K562 (cell line): ENCODE measurements at regions not wholly inside any gene's neighbourhood (a gene's known extent, or its start where the extent isn't known, plus 50 kb on each side); places are given as distances from the start of the nearest gene placed in this dataset.

Experiments used
- ATAC-seq: fragments of 200-7000 bp; cut with Tn5 transposase; 3 replicates; pipeline ENCODE4 v1.9.1; 2020; ENCODE audit warnings: moderate library complexity
- BruUV-seq: library from RNA; stranded (reverse); fragments of 400-500 nt; replicated peaks from 2 replicates; lab custom pipeline; 2021; lab: Mats Ljungman, UMichigan
- CTCF ChIA-PET: fragments of 300-600 bp; formaldehyde crosslinking; extraction: SDS; loops from one replicate; lab custom pipeline; 2021; ENCODE audit warnings: low intra/inter-chr PET ratio; lab: Yijun Ruan, JAX
- POLR2A ChIA-PET: fragments of 300-600, 350-650 bp; sonication (Branson Sonifier 250); formaldehyde crosslinking; extraction: SDS; loops from one replicate; lab custom pipeline; 2021; ENCODE audit warnings: antibody characterized with exemption, inconsistent platforms; lab: Yijun Ruan, JAX
- DNase-seq, 4 experiments: peaks; one replicate each; pipeline versions ENCODE4 v3.0.0 to v3.0.0-alpha.2; 2011 to 2018; ENCODE audit warnings: low spot score in 3 of 4, mixed read lengths in 3 of 4; ENCODE audit errors: extremely low read depth in 1 of 4
- FAIRE-seq: peaks from 2 replicates; lab custom pipeline; 2011; peaks lifted over from hg19 to GRCh38; lab: Jason Lieb, UNC
- H2AFZ ChIP-seq: 2 replicates; pipeline ENCODE4 v1.6.0; 2011; ENCODE audit warnings: low read depth, low read length, control low read depth, inconsistent platforms
- H3K27ac ChIP-seq: fragments of 200-600 bp; 3 replicates; pipeline ENCODE4 v1.8.0; 2011; ENCODE audit warnings: low read depth, mild to moderate bottlenecking, control low read depth, inconsistent platforms, low read length, moderate library complexity, mixed read lengths; ENCODE audit errors: extremely low read depth
- H3K27me3 ChIP-seq, 2 experiments: fragments of 300-600 bp in 1 of 2; 2 replicates in 1 of 2; 3 replicates in 1 of 2; pipeline versions ENCODE4 v1.6.0 to v1.8.0; 2011; ENCODE audit warnings: inconsistent platforms in 2 of 2, low read length in 2 of 2, mild to moderate bottlenecking in 1 of 2, mixed read lengths in 1 of 2, moderate library complexity in 1 of 2; ENCODE audit not compliant: control insufficient read depth in 2 of 2, insufficient read depth in 2 of 2
- H3K36me3 ChIP-seq: fragments of 300-600 bp; 3 replicates; pipeline ENCODE4 v1.8.0; 2011; ENCODE audit warnings: mild to moderate bottlenecking, low read length, inconsistent platforms; ENCODE audit not compliant: control insufficient read depth, insufficient read depth
- H3K4me1 ChIP-seq, 2 experiments: fragments of 200-600 bp in 1 of 2; replicated peaks in 1 of 2; 2 replicates in 1 of 2; 3 replicates in 1 of 2; pipeline versions ENCODE4 v1.5.1 to v1.8.0; 2011; ENCODE audit warnings: inconsistent platforms in 2 of 2, low read length in 2 of 2, mild to moderate bottlenecking in 1 of 2, mixed read lengths in 1 of 2, moderate library complexity in 1 of 2; ENCODE audit not compliant: control insufficient read depth in 2 of 2, insufficient read depth in 2 of 2
- H3K4me2 ChIP-seq: 2 replicates; pipeline ENCODE4 v1.6.1; 2011; ENCODE audit warnings: low read length, control low read depth, inconsistent platforms, mixed read lengths; ENCODE audit not compliant: insufficient read depth
- H3K4me3 ChIP-seq: fragments of 200-600 bp; sonication (generic), shearing (Covaris generic); 2 replicates; pipeline ENCODE4 v1.5.1; 2016; ENCODE audit warnings: control low read depth, inconsistent platforms
- H3K79me2 ChIP-seq: fragments of 200-600 bp; 3 replicates; pipeline ENCODE4 v1.8.0; 2011; ENCODE audit warnings: low read length, inconsistent platforms; ENCODE audit not compliant: control insufficient read depth, insufficient read depth
- H3K9ac ChIP-seq, 2 experiments: 2 replicates each; pipeline versions ENCODE4 v1.6.0 to v1.6.1; 2011; ENCODE audit warnings: low read depth in 2 of 2, low read length in 2 of 2, control low read depth in 1 of 2, inconsistent platforms in 1 of 2, mild to moderate bottlenecking in 1 of 2, mixed read lengths in 1 of 2; ENCODE audit not compliant: insufficient read depth in 1 of 2
- H3K9me1 ChIP-seq: one replicate; pipeline ENCODE4 v1.6.0; 2011; ENCODE audit warnings: inconsistent platforms, mild to moderate bottlenecking, low read length, moderate library complexity; ENCODE audit not compliant: control insufficient read depth, insufficient read depth
- H3K9me3 ChIP-seq: replicated peaks from 2 replicates; pipeline ENCODE4 v1.5.1; 2011; ENCODE audit warnings: low read depth, low read length, inconsistent platforms; ENCODE audit not compliant: control insufficient read depth, insufficient read depth
- H4K20me1 ChIP-seq: replicated peaks from 2 replicates; pipeline ENCODE4 v1.6.1; 2011; ENCODE audit warnings: low read length, inconsistent platforms, mixed read lengths; ENCODE audit not compliant: control insufficient read depth, insufficient read depth
- BRF1 ChIP-seq: IDR thresholded peaks from 3 replicates; pipeline ENCODE4 v1.6.1; 2011; ENCODE audit warnings: borderline replicate concordance, mild to moderate bottlenecking; ENCODE audit not compliant: insufficient read length; ENCODE audit errors: extremely low read depth
- E2F1 ChIP-seq: sonication (generic); formaldehyde crosslinking; IDR thresholded peaks from 2 replicates; pipeline ENCODE4 v1.8.1; 2023; ENCODE audit warnings: mild to moderate bottlenecking, missing genetic modification reagents, moderate library complexity
- HMG20B ChIP-seq: fragments of 250-450 bp; sonication (Bioruptor Pico); IDR thresholded peaks from 2 replicates; pipeline ENCODE4 v1.5.0; 2021; ENCODE audit warnings: mild to moderate bottlenecking
- HOXB6 ChIP-seq: fragments of 250-450 bp; sonication (Bioruptor Pico); IDR thresholded peaks from 2 replicates; pipeline ENCODE4 v1.5.1; 2022; ENCODE audit warnings: mild to moderate bottlenecking, borderline replicate concordance
- ILF3 ChIP-seq: fragments of 450-650 bp; IDR thresholded peaks from 2 replicates; pipeline ENCODE4 v1.6.1; 2018; ENCODE audit warnings: antibody characterized with exemption, mild to moderate bottlenecking, moderate library complexity, borderline replicate concordance
- MXI1 ChIP-seq: IDR thresholded peaks from 2 replicates; pipeline ENCODE4 v1.6.1; 2011; ENCODE audit warnings: low read depth, mild to moderate bottlenecking, improper control_type of control experiment, low read length
- NFYB ChIP-seq: IDR thresholded peaks from 2 replicates; pipeline ENCODE4 v1.6.1; 2011; ENCODE audit warnings: mild to moderate bottlenecking, moderate library complexity; ENCODE audit not compliant: insufficient read length; ENCODE audit errors: extremely low read depth
- NKRF ChIP-seq: fragments of 450-650 bp; IDR thresholded peaks from 2 replicates; pipeline ENCODE4 v1.6.1; 2016; ENCODE audit warnings: borderline replicate concordance
- NR2F6 ChIP-seq: fragments of 450-650 bp; formaldehyde crosslinking; IDR thresholded peaks from 2 replicates; pipeline ENCODE4 v1.4.0; 2020; ENCODE audit warnings: mild to moderate bottlenecking
- PREB ChIP-seq: sonication (generic); formaldehyde crosslinking; IDR thresholded peaks from 2 replicates; pipeline ENCODE4 v1.8.1; 2023; ENCODE audit warnings: mild to moderate bottlenecking, missing genetic modification reagents
- PYGO2 ChIP-seq: fragments of 450-650 bp; IDR thresholded peaks from 2 replicates; pipeline ENCODE4 v1.6.1; 2016; ENCODE audit warnings: mild to moderate bottlenecking, missing genetic modification characterization, moderate library complexity, missing compliant biosample characterization
- RERE ChIP-seq: sonication (generic); formaldehyde crosslinking; IDR thresholded peaks from 2 replicates; pipeline ENCODE4 v1.8.0; 2023; ENCODE audit warnings: missing genetic modification reagents, mild to moderate bottlenecking, borderline replicate concordance
- SMARCC2 ChIP-seq: fragments of 450-650 bp; IDR thresholded peaks from 2 replicates; pipeline ENCODE4 v1.6.1; 2017; ENCODE audit warnings: antibody characterized with exemption, moderate library complexity, mild to moderate bottlenecking, low read depth
- ZNF134 ChIP-seq: fragments of 250-450 bp; sonication (Bioruptor Pico); conservative IDR thresholded peaks from 2 replicates; pipeline ENCODE4 v1.4.0; 2020
- WGBS: fragments of 100-300 bp; shearing (Covaris generic); methylation state at CpG from one replicate; pipeline ENCODE4 v1.1.6; 2016; ENCODE audit warnings: low coverage, mixed read lengths; ENCODE audit not compliant: insufficient coverage; ENCODE audit errors: missing lambda C conversion rate; 5-methylcytosine and 5-hydroxymethylcytosine counted together
- in situ Hi-C: fragments of 300-500 bp; cut with MboI; formaldehyde crosslinking; loops from 4 replicates; pipeline ENCODE4 v1.15.0; 2018; ENCODE audit warnings: inconsistent platforms, mixed read lengths
- intact Hi-C: fragments of 100-400 bp; cut with micrococcal nuclease; formaldehyde crosslinking; loops from 2 replicates; pipeline ENCODE4 v1.14.2; 2022

- Histone ChIP-seq H3K4me1 (no peaks in the 10 kb centered on the region), H2AFZ (no peak overlapping the region), H3K36me3 (no peaks in the 10 kb centered on the region), H3K4me2 (no peak overlapping the region), H3K79me2 (no peaks in the 10 kb centered on the region), H3K4me3 (no peak overlapping the region), H3K9me1 (no peaks in the 10 kb centered on the region), H3K27me3 (no peaks in the 10 kb centered on the region), H3K27ac (no peak overlapping the region), H3K9me3 (no peaks in the 10 kb centered on the region), H4K20me1 (no peaks in the 10 kb centered on the region), H3K9ac (no peak overlapping the region)
- no peak for DNase-seq
- WGBS = 0% methylated on average over 1 of the region's 1 CpG
- in situ Hi-C loops (no loop called here), intact Hi-C loops (no loop called here)
- ATAC-seq = no peak
- FAIRE-seq = no peak
- ChIA-PET CTCF (no interaction called here), POLR2A (no interaction called here)
- no TSS peak for BruUV-seq
- TF ChIP-seq HMG20B (no peak), BRF1 (no peak), ILF3 (no peak), SMARCC2 (no peak), RERE (CRISPR knock-in tag) (no peak), ZNF134 (peak; percentile 97), HOXB6 (no peak), NFYB (no peak), NR2F6 (CRISPR knock-in tag) (no peak), PYGO2 (tag) (no peak), E2F1 (CRISPR knock-in tag) (no peak), PREB (CRISPR knock-in tag) (no peak), NKRF (no peak), MXI1 (no peak)
Measured at GRCh38 chr5:61904730-61905129, 401.3 kb upstream of the KIF2A start.
